Liver (tissue), 8 donors: ENCODE measurements at regions not wholly inside any gene's neighbourhood (a gene's known extent, or its start where the extent isn't known, plus 50 kb on each side); places are given as distances from the start of the nearest gene placed in this dataset.

Experiments used
- DNase-seq: peaks from one replicate; pipeline ENCODE4 v3.0.0-alpha.2; 2017; ENCODE audit warnings: low spot score
- H3K27ac ChIP-seq, 2 donors: one replicate each; pipeline ENCODE4 v1.7.0; 2013; ENCODE audit warnings: inconsistent platforms in 2 of 2, low read length in 2 of 2, control low read depth in 1 of 2, low read depth in 1 of 2, mild to moderate bottlenecking in 1 of 2
- H3K27me3 ChIP-seq, 4 donors: one replicate each; pipeline versions ENCODE4 v1.6.1 to v1.7.0; 2013; ENCODE audit warnings: low read length in 3 of 4, inconsistent platforms in 1 of 4, mild to moderate bottlenecking in 1 of 4, moderate library complexity in 1 of 4; ENCODE audit not compliant: control insufficient read depth in 4 of 4, insufficient read depth in 4 of 4
- H3K36me3 ChIP-seq, 4 donors: one replicate each; pipeline versions ENCODE4 v1.6.1 to v1.7.0; 2013; ENCODE audit warnings: low read length in 3 of 4, mild to moderate bottlenecking in 3 of 4, low read depth in 1 of 4, moderate library complexity in 1 of 4; ENCODE audit not compliant: control insufficient read depth in 4 of 4, insufficient read depth in 3 of 4
- H3K4me1 ChIP-seq, 4 donors: one replicate each; pipeline versions ENCODE4 v1.6.1 to v1.7.0; 2013; ENCODE audit warnings: low read length in 3 of 4, mild to moderate bottlenecking in 3 of 4, moderate library complexity in 1 of 4; ENCODE audit not compliant: control insufficient read depth in 4 of 4, insufficient read depth in 4 of 4
- H3K4me3 ChIP-seq, 3 donors: one replicate each; pipeline versions ENCODE4 v1.6.1 to v1.7.0; 2013; ENCODE audit warnings: low read length in 3 of 3, control low read depth in 1 of 3, low read depth in 1 of 3, mild to moderate bottlenecking in 1 of 3
- H3K9ac ChIP-seq, 2 donors: one replicate each; pipeline ENCODE4 v1.7.0; 2013; ENCODE audit warnings: low read length in 2 of 2, mild to moderate bottlenecking in 2 of 2, moderate library complexity in 2 of 2, control low read depth in 1 of 2, low read depth in 1 of 2
- H3K9me3 ChIP-seq, 4 donors: one replicate each; pipeline versions ENCODE4 v1.6.1 to v1.7.0; 2013; ENCODE audit warnings: low read length in 3 of 4; ENCODE audit not compliant: control insufficient read depth in 4 of 4
- EGR1 ChIP-seq, 2 donors: IDR thresholded peaks; 2 replicates each; pipeline ENCODE4 v1.6.1; 2016 to 2018; ENCODE audit warnings: antibody characterized with exemption in 2 of 2, low read depth in 2 of 2
- FOXA1 ChIP-seq: IDR thresholded peaks from 2 replicates; pipeline ENCODE4 v1.6.1; 2016; ENCODE audit warnings: antibody characterized with exemption
- FOXA2 ChIP-seq: IDR thresholded peaks from 2 replicates; pipeline ENCODE4 v1.6.1; 2016; ENCODE audit warnings: antibody characterized with exemption
- GABPA ChIP-seq, 2 donors: IDR thresholded peaks in 1 of 2; conservative IDR thresholded peaks in 1 of 2; 2 replicates each; pipeline ENCODE4 v1.6.1; 2016; ENCODE audit warnings: antibody characterized with exemption in 2 of 2, mild to moderate bottlenecking in 1 of 2, moderate library complexity in 1 of 2
- HNF4A ChIP-seq, 2 donors: conservative IDR thresholded peaks; 2 replicates each; pipeline ENCODE4 v1.6.1; 2016; ENCODE audit warnings: antibody characterized with exemption in 2 of 2, mild to moderate bottlenecking in 2 of 2
- HNF4G ChIP-seq: IDR thresholded peaks from 2 replicates; pipeline ENCODE4 v1.6.1; 2016; ENCODE audit warnings: antibody characterized with exemption
- JUND ChIP-seq, 2 donors: IDR thresholded peaks; 2 replicates each; pipeline ENCODE4 v1.6.1; 2016; ENCODE audit warnings: antibody characterized with exemption in 2 of 2
- MAX ChIP-seq: IDR thresholded peaks from 2 replicates; pipeline ENCODE4 v1.6.1; 2016; ENCODE audit warnings: antibody characterized with exemption
- NR2F2 ChIP-seq: IDR thresholded peaks from 2 replicates; pipeline ENCODE4 v1.6.1; 2016; ENCODE audit warnings: antibody characterized with exemption
- RAD21 ChIP-seq, 2 donors: IDR thresholded peaks; 2 replicates each; pipeline ENCODE4 v1.6.1; 2016; ENCODE audit warnings: antibody characterized with exemption in 2 of 2, mild to moderate bottlenecking in 2 of 2
- REST ChIP-seq: IDR thresholded peaks from 2 replicates; pipeline ENCODE4 v1.6.1; 2016; ENCODE audit warnings: antibody characterized with exemption, mild to moderate bottlenecking
- RXRA ChIP-seq, 2 donors: IDR thresholded peaks; 2 replicates each; pipeline ENCODE4 v1.6.1; 2017 to 2018; ENCODE audit warnings: antibody characterized with exemption in 2 of 2, mild to moderate bottlenecking in 1 of 2
- SP1 ChIP-seq: IDR thresholded peaks from 2 replicates; pipeline ENCODE4 v1.6.1; 2018; ENCODE audit warnings: antibody characterized with exemption, mild to moderate bottlenecking
- TAF1 ChIP-seq: conservative IDR thresholded peaks from 2 replicates; pipeline ENCODE4 v1.6.1; 2016; ENCODE audit warnings: antibody characterized with exemption, mild to moderate bottlenecking
- YY1 ChIP-seq: IDR thresholded peaks from 2 replicates; pipeline ENCODE4 v1.6.1; 2016; ENCODE audit warnings: antibody characterized with exemption, mild to moderate bottlenecking
- WGBS: extraction: QIAGEN DNeasy Blood & Tissue Kit; methylation state at CpG from one replicate; pipeline ENCODE4 v1.1.7; 2013; 5-methylcytosine and 5-hydroxymethylcytosine counted together
- TF ChIP-seq, protein P1 (sequence below): fragments of 150-350 bp; IDR thresholded peaks from 2 replicates; pipeline ENCODE4 v1.5.1; 2017; ENCODE audit warnings: improper control_type of control experiment, low read depth, low read length; ENCODE audit not compliant: missing input control
- TF ChIP-seq, protein P2 (sequence below): IDR thresholded peaks from 2 replicates; pipeline ENCODE4 v1.6.1; 2016; ENCODE audit warnings: antibody characterized with exemption
- TF ChIP-seq, protein P3 (sequence below): IDR thresholded peaks from 2 replicates; pipeline ENCODE4 v1.6.1; 2016; ENCODE audit warnings: antibody characterized with exemption
- donor health status: healthy.
- donor health status: healthy.
- donor health status: healthy.
- donor health status: healthy.
- donor health status: healthy.

DNA sequence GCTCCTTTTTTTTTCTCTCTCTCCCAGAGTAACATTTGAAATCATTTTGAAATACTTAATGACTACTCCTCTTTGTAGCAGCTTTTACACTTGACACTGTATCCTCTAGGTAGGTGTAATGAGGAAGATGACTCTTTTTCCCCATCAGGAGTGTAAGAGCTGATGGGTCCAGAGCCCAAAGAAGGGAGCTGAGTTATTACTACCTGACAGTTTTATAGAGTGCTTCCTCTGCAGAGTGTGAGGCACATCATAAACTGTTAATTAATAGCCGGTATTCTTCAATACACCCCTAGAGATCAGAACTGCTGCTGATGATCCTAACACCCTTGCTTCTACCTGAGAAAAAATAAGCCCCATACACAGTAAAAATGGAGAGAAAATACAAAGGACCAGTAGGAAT, 279.8 kb upstream of the SEMA3A start:
- 63% methylated on average over 1 of the region's 1 CpG for WGBS
- Histone ChIP-seq H3K27ac (no peak overlapping the region), H3K9ac (no peak overlapping the region), H3K4me1 (no peaks in the 10 kb centered on the region), H3K36me3 (no peaks in the 10 kb centered on the region), H3K27me3 (peaks cover 0 to 3% (median 0%) of the 10 kb centered on the region in 4 donors), H3K4me3 (no peak overlapping the region), H3K9me3 (no peaks in the 10 kb centered on the region)
- no peak for DNase-seq
- TF ChIP-seq MAX (no peak), EGR1 (IDR thresholded peaks at IDR 0.05; ENCODE audit: low read depth in 2 of 2) (no peak), RAD21 (IDR thresholded peaks at IDR 0.05) (no peak), RXRA (IDR thresholded peaks at IDR 0.05) (no peak), JUND (IDR thresholded peaks at IDR 0.05) (no peak), TAF1 (no peak), FOXA1 (no peak), SP1 (no peak), HNF4A (conservative IDR thresholded peaks at IDR 0.05) (no peak), HNF4G (no peak), NR2F2 (no peak), REST (no peak), FOXA2 (no peak), GABPA (IDR thresholded peaks at IDR 0.05 in 1 of 2, conservative IDR thresholded peaks at IDR 0.05 in 1 of 2) (no peak), YY1 (no peak)
- TF ChIP-seq, protein P1, sequence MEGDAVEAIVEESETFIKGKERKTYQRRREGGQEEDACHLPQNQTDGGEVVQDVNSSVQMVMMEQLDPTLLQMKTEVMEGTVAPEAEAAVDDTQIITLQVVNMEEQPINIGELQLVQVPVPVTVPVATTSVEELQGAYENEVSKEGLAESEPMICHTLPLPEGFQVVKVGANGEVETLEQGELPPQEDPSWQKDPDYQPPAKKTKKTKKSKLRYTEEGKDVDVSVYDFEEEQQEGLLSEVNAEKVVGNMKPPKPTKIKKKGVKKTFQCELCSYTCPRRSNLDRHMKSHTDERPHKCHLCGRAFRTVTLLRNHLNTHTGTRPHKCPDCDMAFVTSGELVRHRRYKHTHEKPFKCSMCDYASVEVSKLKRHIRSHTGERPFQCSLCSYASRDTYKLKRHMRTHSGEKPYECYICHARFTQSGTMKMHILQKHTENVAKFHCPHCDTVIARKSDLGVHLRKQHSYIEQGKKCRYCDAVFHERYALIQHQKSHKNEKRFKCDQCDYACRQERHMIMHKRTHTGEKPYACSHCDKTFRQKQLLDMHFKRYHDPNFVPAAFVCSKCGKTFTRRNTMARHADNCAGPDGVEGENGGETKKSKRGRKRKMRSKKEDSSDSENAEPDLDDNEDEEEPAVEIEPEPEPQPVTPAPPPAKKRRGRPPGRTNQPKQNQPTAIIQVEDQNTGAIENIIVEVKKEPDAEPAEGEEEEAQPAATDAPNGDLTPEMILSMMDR = no peak
- TF ChIP-seq, protein P2, sequence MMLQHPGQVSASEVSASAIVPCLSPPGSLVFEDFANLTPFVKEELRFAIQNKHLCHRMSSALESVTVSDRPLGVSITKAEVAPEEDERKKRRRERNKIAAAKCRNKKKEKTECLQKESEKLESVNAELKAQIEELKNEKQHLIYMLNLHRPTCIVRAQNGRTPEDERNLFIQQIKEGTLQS = no peak
- TF ChIP-seq, protein P3, sequence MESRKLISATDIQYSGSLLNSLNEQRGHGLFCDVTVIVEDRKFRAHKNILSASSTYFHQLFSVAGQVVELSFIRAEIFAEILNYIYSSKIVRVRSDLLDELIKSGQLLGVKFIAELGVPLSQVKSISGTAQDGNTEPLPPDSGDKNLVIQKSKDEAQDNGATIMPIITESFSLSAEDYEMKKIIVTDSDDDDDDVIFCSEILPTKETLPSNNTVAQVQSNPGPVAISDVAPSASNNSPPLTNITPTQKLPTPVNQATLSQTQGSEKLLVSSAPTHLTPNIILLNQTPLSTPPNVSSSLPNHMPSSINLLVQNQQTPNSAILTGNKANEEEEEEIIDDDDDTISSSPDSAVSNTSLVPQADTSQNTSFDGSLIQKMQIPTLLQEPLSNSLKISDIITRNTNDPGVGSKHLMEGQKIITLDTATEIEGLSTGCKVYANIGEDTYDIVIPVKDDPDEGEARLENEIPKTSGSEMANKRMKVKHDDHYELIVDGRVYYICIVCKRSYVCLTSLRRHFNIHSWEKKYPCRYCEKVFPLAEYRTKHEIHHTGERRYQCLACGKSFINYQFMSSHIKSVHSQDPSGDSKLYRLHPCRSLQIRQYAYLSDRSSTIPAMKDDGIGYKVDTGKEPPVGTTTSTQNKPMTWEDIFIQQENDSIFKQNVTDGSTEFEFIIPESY = no peak
